CD4-positive, alpha-beta T cell (primary cell): ENCODE measurements at regions not wholly inside any gene's neighbourhood (a gene's known extent, or its start where the extent isn't known, plus 50 kb on each side); places are given as distances from the start of the nearest gene placed in this dataset.

ENCODE experiments used
- ATAC-seq: fragments of 200-7000 bp; cut with Tn5 transposase; one replicate; pipeline ENCODE4 v1.10.0; 2022; ENCODE audit warnings: mild to moderate bottlenecking; ENCODE audit not compliant: poor library complexity
- CTCF ChIA-PET: fragments of 350-600 bp; sonication (Branson Sonifier 250); formaldehyde crosslinking; loops from one replicate; lab custom pipeline; 2021; ENCODE audit warnings: antibody characterized with exemption, inconsistent platforms; lab: Charles Lee
- POLR2A ChIA-PET: fragments of 350-600 bp; sonication (Branson Sonifier 250); formaldehyde crosslinking; loops from one replicate; lab custom pipeline; 2021; ENCODE audit warnings: antibody characterized with exemption, inconsistent platforms; lab: Charles Lee
- DNase-seq, 14 experiments: peaks; one replicate each; pipeline ENCODE4 v3.0.0-alpha.2; 2013 to 2020; ENCODE audit warnings: mixed read lengths in 2 of 14
- H3K27ac ChIP-seq, 2 donors: one replicate each; pipeline versions ENCODE4 v1.5.1 to v1.7.0; 2013; ENCODE audit warnings: low read length in 2 of 2, low read depth in 1 of 2, mild to moderate bottlenecking in 1 of 2
- H3K27me3 ChIP-seq, 2 experiments: 1 replicate in 1 of 2; 2 replicates in 1 of 2; pipeline versions ENCODE4 v1.6.1 to v1.7.0; 2013; ENCODE audit warnings: low read length in 2 of 2, control low read depth in 1 of 2, mild to moderate bottlenecking in 1 of 2, moderate library complexity in 1 of 2; ENCODE audit not compliant: insufficient read depth in 2 of 2, control insufficient read depth in 1 of 2
- H3K36me3 ChIP-seq: one replicate; pipeline ENCODE4 v1.6.1; 2013; ENCODE audit warnings: low read length, control low read depth; ENCODE audit not compliant: insufficient read depth
- H3K4me1 ChIP-seq: one replicate; pipeline ENCODE4 v1.6.1; 2013; ENCODE audit warnings: low read length, control low read depth; ENCODE audit not compliant: insufficient read depth
- H3K4me3 ChIP-seq: one replicate; pipeline ENCODE4 v1.5.1; 2013; ENCODE audit warnings: mild to moderate bottlenecking, low read length, moderate library complexity
- H3K9me3 ChIP-seq, 2 experiments: 1 replicate in 1 of 2; 2 replicates in 1 of 2; pipeline versions ENCODE4 v1.6.1 to v1.7.0; 2013; ENCODE audit warnings: low read length in 2 of 2, mild to moderate bottlenecking in 2 of 2, control low read depth in 1 of 2, moderate library complexity in 1 of 2; ENCODE audit not compliant: control insufficient read depth in 1 of 2, insufficient read depth in 1 of 2
- H3K27ac Mint-ChIP-seq: one replicate; pipeline ENCODE4 v1.8.0; 2020; ENCODE audit warnings: mixed read lengths
- H3K27me3 Mint-ChIP-seq: one replicate; pipeline ENCODE4 v1.8.0; 2021; ENCODE audit warnings: mixed read lengths
- H3K36me3 Mint-ChIP-seq: one replicate; pipeline ENCODE4 v1.8.0; 2021; ENCODE audit warnings: low read depth, mixed read lengths
- H3K4me1 Mint-ChIP-seq: one replicate; pipeline ENCODE4 v1.8.0; 2021; ENCODE audit warnings: low read depth, mixed read lengths
- H3K4me3 Mint-ChIP-seq: one replicate; pipeline ENCODE4 v1.8.0; 2020; ENCODE audit warnings: mild to moderate bottlenecking, mixed read lengths
- H3K9me3 Mint-ChIP-seq: one replicate; pipeline ENCODE4 v1.8.0; 2020; ENCODE audit warnings: mixed read lengths
- intact Hi-C, 2 experiments: fragments of 100-400 bp; cut with DNase I in 1 of 2; cut with micrococcal nuclease in 1 of 2; formaldehyde crosslinking; loops; one replicate each; pipeline versions ENCODE4 v1.15.1 to v1.9.0; 2023 to 2025; cut with DNase I, micrococcal nuclease
- TF ChIP-seq, protein P1 (sequence below): fragments of 200-600 bp; IDR thresholded peaks from one replicate; pipeline ENCODE4 v1.8.0; 2022; ENCODE audit warnings: antibody characterized with exemption, mild to moderate bottlenecking

DNA sequence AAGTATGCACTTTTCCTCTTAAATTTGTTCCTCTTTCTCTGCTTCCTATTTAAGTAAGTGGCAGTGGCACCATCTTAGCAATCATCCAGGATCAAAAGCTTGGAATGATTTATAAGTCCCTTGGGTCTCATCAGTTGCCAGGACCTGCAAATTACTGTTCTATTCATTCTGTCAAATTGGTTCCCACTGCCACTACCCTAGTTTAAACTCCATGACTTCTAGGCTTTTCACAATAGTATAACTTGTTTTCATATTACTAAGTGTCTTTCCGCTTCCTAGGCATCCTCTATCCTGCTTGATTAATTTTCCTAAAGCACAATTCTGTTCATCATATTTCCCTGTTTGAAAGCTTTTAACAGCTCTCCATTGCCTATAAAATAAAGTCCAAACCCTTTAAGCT, 363.9 kb upstream of the MEF2C start:
- DNase-seq, result no peak
- no peaks in the 10 kb centered on the region for H3K4me1 ChIP-seq
- Mint-ChIP-seq H3K36me3 (no peaks in the 10 kb centered on the region), H3K27me3 (no peaks in the 10 kb centered on the region), H3K4me3 (no peak overlapping the region), H3K9me3 (no peaks in the 10 kb centered on the region), H3K27ac (no peak overlapping the region), H3K4me1 (no peaks in the 10 kb centered on the region)
- intact Hi-C loops, result no loop called here
- H3K36me3 ChIP-seq, result no peaks in the 10 kb centered on the region
- ChIA-PET CTCF (no interaction called here), POLR2A (no interaction called here)
- no peak for ATAC-seq
- TF ChIP-seq, protein P1, sequence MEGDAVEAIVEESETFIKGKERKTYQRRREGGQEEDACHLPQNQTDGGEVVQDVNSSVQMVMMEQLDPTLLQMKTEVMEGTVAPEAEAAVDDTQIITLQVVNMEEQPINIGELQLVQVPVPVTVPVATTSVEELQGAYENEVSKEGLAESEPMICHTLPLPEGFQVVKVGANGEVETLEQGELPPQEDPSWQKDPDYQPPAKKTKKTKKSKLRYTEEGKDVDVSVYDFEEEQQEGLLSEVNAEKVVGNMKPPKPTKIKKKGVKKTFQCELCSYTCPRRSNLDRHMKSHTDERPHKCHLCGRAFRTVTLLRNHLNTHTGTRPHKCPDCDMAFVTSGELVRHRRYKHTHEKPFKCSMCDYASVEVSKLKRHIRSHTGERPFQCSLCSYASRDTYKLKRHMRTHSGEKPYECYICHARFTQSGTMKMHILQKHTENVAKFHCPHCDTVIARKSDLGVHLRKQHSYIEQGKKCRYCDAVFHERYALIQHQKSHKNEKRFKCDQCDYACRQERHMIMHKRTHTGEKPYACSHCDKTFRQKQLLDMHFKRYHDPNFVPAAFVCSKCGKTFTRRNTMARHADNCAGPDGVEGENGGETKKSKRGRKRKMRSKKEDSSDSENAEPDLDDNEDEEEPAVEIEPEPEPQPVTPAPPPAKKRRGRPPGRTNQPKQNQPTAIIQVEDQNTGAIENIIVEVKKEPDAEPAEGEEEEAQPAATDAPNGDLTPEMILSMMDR, result no peak
- H3K27me3 ChIP-seq, result no peaks in the 10 kb centered on the region
- no peak overlapping the region for H3K4me3 ChIP-seq
- H3K27ac ChIP-seq, result no peak overlapping the region
- H3K9me3 ChIP-seq, result no peaks in the 10 kb centered on the region

DNA sequence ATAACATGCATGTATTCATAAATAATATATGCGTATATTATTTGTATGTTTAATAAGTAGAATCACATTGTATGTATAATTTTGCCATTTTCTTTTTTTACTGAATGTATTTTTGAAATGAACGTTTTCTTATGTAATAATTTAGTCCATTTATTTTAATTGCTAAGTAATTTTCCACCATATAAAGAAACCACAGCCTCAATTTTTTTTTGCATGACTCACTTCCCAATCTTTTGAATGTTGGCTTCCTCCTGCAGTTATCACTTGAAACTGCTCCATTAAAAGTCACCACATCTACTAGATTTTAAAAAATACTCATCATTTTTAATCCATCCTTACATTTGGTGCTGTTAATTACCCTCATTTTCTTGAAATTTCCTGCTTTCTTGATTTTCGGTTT, 363.3 kb upstream of the MEF2C start:
- H3K9me3 Mint-ChIP-seq, result no peaks in the 10 kb centered on the region
- DNase-seq, result no peak
- no peak overlapping the region for H3K27ac Mint-ChIP-seq
- no peak for ATAC-seq
- TF ChIP-seq, protein P1, result no peak
- Histone ChIP-seq H3K27me3 (no peaks in the 10 kb centered on the region), H3K4me3 (no peak overlapping the region), H3K4me1 (no peaks in the 10 kb centered on the region), H3K27ac (no peak overlapping the region), H3K9me3 (no peaks in the 10 kb centered on the region), H3K36me3 (no peaks in the 10 kb centered on the region)
- H3K36me3 Mint-ChIP-seq, result no peaks in the 10 kb centered on the region
- no peaks in the 10 kb centered on the region for H3K4me1 Mint-ChIP-seq
- CTCF ChIA-PET, result no interaction called here
- POLR2A ChIA-PET, result no interaction called here
- intact Hi-C loops, result no loop called here
- no peaks in the 10 kb centered on the region for H3K27me3 Mint-ChIP-seq
- H3K4me3 Mint-ChIP-seq, result no peak overlapping the region

DNA sequence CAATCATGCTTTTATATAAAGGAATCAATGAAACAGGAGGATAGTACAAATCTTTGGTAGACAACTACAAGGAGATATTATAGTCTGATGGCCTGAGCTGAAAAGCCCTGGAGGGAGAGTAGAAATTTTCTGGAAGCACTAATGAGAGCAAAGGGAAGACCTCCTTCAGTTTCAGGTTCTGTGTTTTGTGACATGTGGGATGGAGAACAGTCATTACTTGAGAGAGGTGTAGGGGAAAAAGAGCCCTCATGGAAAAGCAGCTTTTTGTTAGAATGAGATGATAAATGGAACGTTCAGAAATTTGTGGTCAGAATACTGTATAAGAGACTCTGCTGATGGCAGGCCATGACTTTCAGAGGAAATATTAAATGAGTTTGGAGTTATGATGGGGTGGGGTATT, 360.6 kb upstream of the MEF2C start:
- Histone ChIP-seq H3K27me3 (no peaks in the 10 kb centered on the region), H3K27ac (no peak overlapping the region), H3K36me3 (no peaks in the 10 kb centered on the region), H3K4me1 (no peaks in the 10 kb centered on the region), H3K9me3 (no peaks in the 10 kb centered on the region), H3K4me3 (no peak overlapping the region)
- no peaks in the 10 kb centered on the region for H3K36me3 Mint-ChIP-seq
- H3K27ac Mint-ChIP-seq, result no peak overlapping the region
- DNase-seq (no peak), ATAC-seq (no peak)
- ChIA-PET POLR2A (no interaction called here), CTCF (no interaction called here)
- TF ChIP-seq, protein P1, result no peak
- H3K27me3 Mint-ChIP-seq, result no peaks in the 10 kb centered on the region
- intact Hi-C loops, result no loop called here
- H3K9me3 Mint-ChIP-seq, result no peaks in the 10 kb centered on the region
- no peaks in the 10 kb centered on the region for H3K4me1 Mint-ChIP-seq
- H3K4me3 Mint-ChIP-seq, result no peak overlapping the region
